ENCODE measurements at regions not wholly inside any gene's neighbourhood (a gene's known extent, or its start where the extent isn't known, plus 50 kb on each side); places are given as distances from the start of the nearest gene placed in this dataset.

DNA sequence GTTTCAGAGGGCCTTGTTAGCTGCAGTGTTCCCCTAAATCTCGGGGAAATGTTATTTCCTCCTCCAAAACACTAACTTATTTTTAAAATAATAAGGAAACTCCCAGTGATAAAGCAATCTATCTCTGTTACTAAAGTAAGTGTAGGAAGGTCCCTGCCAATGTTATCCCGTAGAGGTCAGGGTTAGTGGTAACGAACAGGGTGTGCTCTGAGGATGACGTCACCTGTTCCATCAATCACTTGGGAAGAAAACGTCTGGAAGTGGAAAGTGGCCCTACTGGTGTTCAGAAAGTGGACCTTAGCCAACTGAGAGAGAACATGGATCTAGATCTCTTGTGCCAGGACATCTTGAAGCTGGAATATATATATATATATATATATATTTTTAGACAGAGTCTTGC is 249.5 kb downstream of the BCOR start:
- no peak for ATAC-seq (replicated peaks)
- Mint-ChIP-seq H3K27me3 (no peaks in the 10 kb centered on the region), H3K4me3 (no peak overlapping the region), H3K9me3 (no peaks in the 10 kb centered on the region), H3K36me3 (ENCODE audit: low read depth) (peaks cover 16% of the 10 kb centered on the region), H3K27ac (no peak overlapping the region), H3K4me1 (peaks cover 12% of the 10 kb centered on the region)

GRCh38 chrX:39848900-39849299 is 248.9 kb downstream of the BCOR start:
- no peak for ATAC-seq (replicated peaks)
- Mint-ChIP-seq H3K27ac (no peak overlapping the region), H3K4me3 (no peak overlapping the region)

DNA sequence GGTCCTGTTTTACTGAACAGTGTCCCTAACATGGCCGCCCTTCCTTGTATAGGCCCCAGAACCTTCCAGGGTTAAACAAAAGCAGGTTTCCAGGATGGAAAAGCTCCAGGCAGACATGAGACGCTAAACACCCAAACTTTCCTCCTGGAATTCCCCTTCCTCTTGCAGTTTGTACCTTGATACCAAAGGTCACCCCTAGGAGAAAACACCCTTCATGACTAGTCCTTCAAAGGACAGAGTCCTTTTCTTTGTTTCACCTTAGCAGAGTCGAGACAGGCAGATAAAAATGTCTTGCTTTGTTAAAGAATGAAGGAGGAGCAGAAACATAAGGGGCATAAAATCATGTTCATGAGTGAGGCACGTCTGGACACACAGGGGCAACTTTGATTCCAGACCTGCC is 247.5 kb downstream of the BCOR start:
- H3K27ac Mint-ChIP-seq: peak overlapping the region; percentile 54
- no peak for ATAC-seq (replicated peaks)

More at GRCh38 chrX:39848900-39849299, 248.9 kb downstream of the BCOR start:
- no peaks in the 10 kb centered on the region for H3K9me3 Mint-ChIP-seq
- no peaks in the 10 kb centered on the region for H3K27me3 Mint-ChIP-seq
- H3K36me3 Mint-ChIP-seq (ENCODE audit: low read depth): peaks cover 20% of the 10 kb centered on the region
- H3K4me1 Mint-ChIP-seq: peaks cover 16% of the 10 kb centered on the region

GRCh38 chrX:39850630-39851152 is 247.1 kb downstream of the BCOR start:
- H3K4me3 Mint-ChIP-seq: peak overlapping the region; percentile 47
- peaks cover 18% of the 10 kb centered on the region for H3K4me1 Mint-ChIP-seq
- no peaks in the 10 kb centered on the region for H3K9me3 Mint-ChIP-seq
- no peak overlapping the region for H3K27ac Mint-ChIP-seq
- H3K36me3 Mint-ChIP-seq (ENCODE audit: low read depth): peaks cover 22% of the 10 kb centered on the region
- ATAC-seq (replicated peaks): no peak
- no peaks in the 10 kb centered on the region for H3K27me3 Mint-ChIP-seq

More for the DNA sequence above, 247.5 kb downstream of the BCOR start:
- Mint-ChIP-seq H3K4me1 (peaks cover 18% of the 10 kb centered on the region), H3K9me3 (no peaks in the 10 kb centered on the region), H3K4me3 (no peak overlapping the region), H3K36me3 (ENCODE audit: low read depth) (peaks cover 22% of the 10 kb centered on the region), H3K27me3 (no peaks in the 10 kb centered on the region)

DNA sequence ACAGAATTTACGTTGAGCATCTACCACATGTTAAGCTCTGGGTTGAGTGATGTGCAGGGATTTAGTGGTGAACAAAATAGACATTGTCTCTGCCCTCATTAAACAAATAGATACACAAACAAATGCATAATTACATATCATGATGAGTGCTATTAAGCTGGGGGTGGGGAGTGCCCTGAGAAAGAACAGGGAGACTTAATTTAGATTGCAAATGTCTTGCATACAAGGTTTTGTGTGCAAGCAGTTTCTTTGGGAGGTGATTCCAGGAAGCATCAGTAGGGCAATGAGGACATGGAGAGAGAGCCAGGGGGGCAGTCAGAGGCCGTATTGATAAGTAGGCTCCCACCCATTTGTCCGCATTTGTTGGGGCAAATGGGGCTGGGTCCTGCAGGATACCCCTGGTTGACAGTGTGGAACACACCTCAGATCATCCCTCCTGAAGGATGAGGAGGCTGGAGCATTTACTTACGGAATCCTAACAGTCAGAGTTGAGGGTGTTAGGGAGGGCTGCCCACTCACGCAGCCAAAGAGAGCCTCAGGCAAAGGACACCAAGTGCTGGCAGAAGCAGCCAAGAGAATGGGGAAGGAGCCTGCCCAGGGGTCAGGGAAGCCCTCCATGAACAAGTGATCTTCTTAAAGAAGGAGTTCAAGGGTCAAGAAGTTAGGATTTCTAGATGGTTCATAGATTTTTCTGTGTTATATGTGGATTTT is 245.9 kb downstream of the BCOR start:
- H3K27ac Mint-ChIP-seq: no peak overlapping the region
- peaks cover 22% of the 10 kb centered on the region for H3K4me1 Mint-ChIP-seq
- ATAC-seq (replicated peaks): no peak
- peak overlapping the region; percentile 87 for H3K4me3 Mint-ChIP-seq
- no peaks in the 10 kb centered on the region for H3K9me3 Mint-ChIP-seq
- H3K36me3 Mint-ChIP-seq (ENCODE audit: low read depth): peaks cover 22% of the 10 kb centered on the region
- no peaks in the 10 kb centered on the region for H3K27me3 Mint-ChIP-seq

DNA sequence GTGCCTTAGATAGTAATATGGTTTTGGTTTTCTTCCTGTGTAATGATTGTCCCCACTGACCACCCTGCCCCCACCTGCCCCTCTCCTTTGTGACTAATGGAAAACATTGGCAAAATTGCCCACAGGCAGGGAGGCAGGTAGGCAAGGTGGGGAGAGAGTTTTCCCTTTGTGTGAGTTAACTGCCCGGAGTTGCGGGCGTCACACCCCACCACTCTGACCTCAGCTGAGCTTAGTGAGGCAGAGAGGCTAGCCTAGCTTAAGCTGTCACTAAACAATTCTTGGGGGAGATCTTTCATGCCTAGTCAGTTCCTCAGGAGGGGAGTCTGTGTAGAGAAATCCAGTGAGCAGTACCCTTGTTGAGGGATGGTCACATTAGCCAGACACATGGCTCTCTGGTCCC is 245.3 kb downstream of the BCOR start:
- Mint-ChIP-seq H3K27me3 (no peaks in the 10 kb centered on the region), H3K36me3 (ENCODE audit: low read depth) (peaks cover 22% of the 10 kb centered on the region), H3K4me1 (peaks cover 23% of the 10 kb centered on the region), H3K9me3 (no peaks in the 10 kb centered on the region), H3K4me3 (peak overlapping the region; percentile 87), H3K27ac (no peak overlapping the region)
- no peak for ATAC-seq (replicated peaks)

- H3K36me3 Mint-ChIP-seq (ENCODE audit: low read depth): peaks cover 22% of the 10 kb centered on the region
- ATAC-seq (replicated peaks): no peak
- H3K27me3 Mint-ChIP-seq: no peaks in the 10 kb centered on the region
Observed at GRCh38 chrX:39853417-39854030, 244.2 kb downstream of the BCOR start.

DNA sequence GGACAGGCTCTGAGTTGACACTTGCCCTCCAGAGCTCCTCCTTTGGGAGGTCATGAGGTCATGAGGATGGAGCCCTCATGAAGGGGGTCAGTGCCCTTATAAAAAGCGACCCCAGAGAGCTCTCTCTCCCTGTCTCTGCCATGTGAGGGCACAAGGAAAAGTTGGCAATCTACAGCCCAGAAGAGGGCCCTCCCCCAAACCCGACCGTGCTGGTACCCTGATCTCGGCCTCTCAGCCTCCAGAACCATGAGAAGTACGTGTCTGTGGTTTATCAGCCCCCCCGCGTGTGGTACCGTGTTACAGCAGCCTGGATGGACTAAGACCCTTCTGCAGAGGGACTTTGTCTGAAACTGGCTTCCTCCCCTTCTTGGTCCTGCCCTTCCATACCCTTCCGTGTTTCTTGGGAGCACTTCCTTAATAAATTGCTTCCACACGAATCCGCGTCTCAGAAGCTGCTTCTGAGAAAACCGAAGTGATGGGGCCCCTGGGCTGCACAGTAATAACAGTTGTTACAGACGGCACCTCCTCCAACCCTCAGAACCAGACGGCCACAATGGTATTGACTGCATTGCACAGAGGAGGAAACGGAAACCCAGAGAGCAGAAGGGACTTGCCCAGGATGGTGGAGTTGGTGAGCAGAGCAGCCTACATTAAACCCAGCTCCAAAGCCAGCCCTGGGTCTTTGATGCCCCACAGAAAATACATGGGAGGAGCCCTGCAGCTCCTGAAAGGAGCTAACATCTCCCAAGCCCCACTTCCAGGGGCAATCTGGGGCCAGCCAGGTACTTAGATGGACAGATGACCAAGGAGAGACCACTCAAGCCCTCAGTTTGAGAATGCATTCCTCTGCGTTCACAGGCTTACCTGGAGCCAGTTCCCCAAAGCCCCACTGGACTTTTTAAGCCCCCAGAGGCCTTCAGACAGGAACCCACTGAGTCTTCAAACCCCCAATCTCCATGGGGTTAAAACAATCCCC is 242.7 kb downstream of the BCOR start:
- Mint-ChIP-seq H3K27ac (peak overlapping the region; percentile 95), H3K9me3 (no peaks in the 10 kb centered on the region), H3K27me3 (no peaks in the 10 kb centered on the region), H3K36me3 (ENCODE audit: low read depth) (peaks cover 24% of the 10 kb centered on the region), H3K4me1 (peaks cover 20% of the 10 kb centered on the region), H3K4me3 (peak overlapping the region; percentile 87)
- ATAC-seq (replicated peaks): peak; percentile 85

More at GRCh38 chrX:39853417-39854030, 244.2 kb downstream of the BCOR start:
- Mint-ChIP-seq H3K4me1 (peaks cover 23% of the 10 kb centered on the region), H3K4me3 (peak overlapping the region; percentile 87), H3K9me3 (no peaks in the 10 kb centered on the region), H3K27ac (peak overlapping the region; percentile 95)

GRCh38 chrX:39855748-39856129 is 242.0 kb downstream of the BCOR start:
- Mint-ChIP-seq H3K4me1 (peaks cover 18% of the 10 kb centered on the region), H3K27me3 (no peaks in the 10 kb centered on the region), H3K36me3 (ENCODE audit: low read depth) (peaks cover 28% of the 10 kb centered on the region), H3K4me3 (peak overlapping the region; percentile 87), H3K27ac (peak overlapping the region; percentile 95), H3K9me3 (no peaks in the 10 kb centered on the region)
- ATAC-seq (replicated peaks): peak; percentile 40

DNA sequence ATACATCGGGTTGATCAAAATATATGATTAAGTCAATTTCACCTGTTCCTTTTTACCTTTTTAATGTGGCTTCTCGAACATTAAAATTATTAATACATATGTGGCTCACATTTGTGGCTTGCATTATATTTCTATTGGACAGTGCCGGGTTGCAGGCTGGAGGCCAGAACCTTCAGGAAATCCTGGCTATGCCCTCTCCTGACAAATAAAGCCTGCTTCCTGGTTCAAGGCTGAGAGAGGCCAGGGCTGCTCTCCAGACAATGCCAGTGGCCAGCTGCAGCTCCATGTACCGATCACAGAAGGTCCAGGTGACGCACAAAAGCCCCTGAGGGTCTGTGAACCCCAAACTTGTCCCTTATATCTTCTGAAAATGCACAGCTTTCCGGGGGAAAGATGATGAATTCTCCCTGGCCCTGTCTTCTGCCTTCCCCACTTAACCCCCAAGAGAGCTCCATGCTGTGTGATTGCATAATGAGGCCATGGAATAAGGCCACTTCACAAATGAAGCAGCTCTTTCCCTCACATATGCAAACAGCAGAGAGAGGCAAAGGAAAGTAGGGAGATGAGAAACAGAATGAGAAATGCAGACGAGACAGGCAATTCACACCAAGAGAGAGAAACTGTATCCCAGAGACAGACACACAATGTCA is 241.2 kb downstream of the BCOR start:
- H3K4me1 Mint-ChIP-seq: peaks cover 18% of the 10 kb centered on the region
- peak overlapping the region; percentile 87 for H3K27ac Mint-ChIP-seq
- H3K9me3 Mint-ChIP-seq: no peaks in the 10 kb centered on the region
- peak overlapping the region; percentile 87 for H3K4me3 Mint-ChIP-seq
- no peak for ATAC-seq (replicated peaks)
- peaks cover 24% of the 10 kb centered on the region for H3K36me3 Mint-ChIP-seq (ENCODE audit: low read depth)
- H3K27me3 Mint-ChIP-seq: no peaks in the 10 kb centered on the region

GRCh38 chrX:39857780-39858179 is 240.0 kb downstream of the BCOR start:
- Mint-ChIP-seq H3K9me3 (no peaks in the 10 kb centered on the region), H3K36me3 (ENCODE audit: low read depth) (peaks cover 18% of the 10 kb centered on the region), H3K27ac (peak overlapping the region; percentile 87), H3K4me1 (peaks cover 15% of the 10 kb centered on the region), H3K27me3 (no peaks in the 10 kb centered on the region), H3K4me3 (peak overlapping the region; percentile 87)
- ATAC-seq (replicated peaks): peak; percentile 38

GRCh38 chrX:39859991-39860861 is 237.5 kb downstream of the BCOR start:
- Mint-ChIP-seq H3K27ac (peak overlapping the region; percentile 97), H3K36me3 (ENCODE audit: low read depth) (peaks cover 12% of the 10 kb centered on the region), H3K4me1 (peaks cover 9% of the 10 kb centered on the region), H3K4me3 (peak overlapping the region; percentile 63), H3K9me3 (no peaks in the 10 kb centered on the region), H3K27me3 (no peaks in the 10 kb centered on the region)
- peak; percentile 78 for ATAC-seq (replicated peaks)

DNA sequence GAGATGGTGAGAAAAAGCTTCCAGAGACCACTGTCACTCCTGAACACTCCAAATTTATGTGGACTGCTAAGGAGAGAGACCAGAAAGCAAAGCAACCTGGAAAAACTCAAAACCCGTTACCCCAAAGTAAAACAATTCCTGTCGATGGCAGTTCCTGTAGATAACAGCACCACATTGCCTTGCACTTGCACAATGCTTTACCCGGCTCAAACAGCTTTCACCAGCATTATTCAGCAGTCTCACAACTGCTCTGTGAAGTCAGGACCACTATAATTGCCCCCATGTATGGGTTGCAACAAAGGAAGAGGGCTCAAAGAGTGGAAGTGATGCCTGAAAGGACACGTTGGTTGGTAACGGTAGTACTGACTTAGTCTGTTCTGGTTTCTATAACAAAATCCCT is 234.8 kb downstream of the BCOR start:
- Mint-ChIP-seq H3K9me3 (no peaks in the 10 kb centered on the region), H3K36me3 (ENCODE audit: low read depth) (peaks cover 12% of the 10 kb centered on the region), H3K27me3 (no peaks in the 10 kb centered on the region), H3K4me1 (peaks cover 4% of the 10 kb centered on the region), H3K4me3 (no peak overlapping the region), H3K27ac (no peak overlapping the region)
- no peak for ATAC-seq (replicated peaks)
